ENCODE measurements at regions not wholly inside any gene's neighbourhood (a gene's known extent, or its start where the extent isn't known, plus 50 kb on each side); places are given as distances from the start of the nearest gene placed in this dataset.
"Not testable (repeated sequence)": the region's sequence is repeated elsewhere in the genome, so short reads cannot be mapped to it uniquely, and the experiment has no call there.

GRCh38 chr5:39629946-39630345 is 205.2 kb upstream of the DAB2 start:
- Mint-ChIP-seq H3K36me3 (ENCODE audit: low read depth) (no peaks in the 10 kb centered on the region), H3K4me1 (ENCODE audit: low read depth) (no peaks in the 10 kb centered on the region), H3K27ac (no peak overlapping the region), H3K9me3 (ENCODE audit: insufficient read depth) (no peaks in the 10 kb centered on the region), H3K27me3 (ENCODE audit: low read depth) (peaks cover 20% of the 10 kb centered on the region), H3K4me3 (no peak overlapping the region)
- no peak for DNase-seq
- ChIA-PET POLR2A (no interaction called here), CTCF (no interaction called here)
- ATAC-seq = no peak

GRCh38 chr5:39628348-39628747 is 203.6 kb upstream of the DAB2 start:
- Mint-ChIP-seq H3K9me3 (ENCODE audit: insufficient read depth) (no peaks in the 10 kb centered on the region), H3K27ac (no peak overlapping the region), H3K4me1 (ENCODE audit: low read depth) (no peaks in the 10 kb centered on the region), H3K36me3 (ENCODE audit: low read depth) (no peaks in the 10 kb centered on the region), H3K27me3 (ENCODE audit: low read depth) (peaks cover 23% of the 10 kb centered on the region), H3K4me3 (no peak overlapping the region)
- CTCF ChIA-PET = no interaction called here
- POLR2A ChIA-PET = no interaction called here
- no peak for ATAC-seq
- no peak for DNase-seq

- ATAC-seq (no peak), DNase-seq (no peak)
- no peak overlapping the region for H3K4me3 Mint-ChIP-seq
- ChIA-PET CTCF (no interaction called here), POLR2A (no interaction called here)
- H3K9me3 Mint-ChIP-seq (ENCODE audit: insufficient read depth) = no peaks in the 10 kb centered on the region
- H3K27me3 Mint-ChIP-seq (ENCODE audit: low read depth) = peaks cover 14% of the 10 kb centered on the region
- H3K4me1 Mint-ChIP-seq (ENCODE audit: low read depth) = no peaks in the 10 kb centered on the region
- no peak overlapping the region for H3K27ac Mint-ChIP-seq
- no peaks in the 10 kb centered on the region for H3K36me3 Mint-ChIP-seq (ENCODE audit: low read depth)
These were observed 200.1 kb upstream of the DAB2 start for GRCh38 chr5:39624890-39625289.

- Mint-ChIP-seq H3K4me1 (ENCODE audit: low read depth) (no peaks in the 10 kb centered on the region), H3K9me3 (ENCODE audit: insufficient read depth) (no peaks in the 10 kb centered on the region), H3K27me3 (ENCODE audit: low read depth) (peaks cover 9% of the 10 kb centered on the region), H3K4me3 (no peak overlapping the region), H3K36me3 (ENCODE audit: low read depth) (no peaks in the 10 kb centered on the region), H3K27ac (no peak overlapping the region)
- CTCF ChIA-PET = no interaction called here
- ATAC-seq (no peak), DNase-seq (no peak)
- POLR2A ChIA-PET = no interaction called here
These were observed 199.6 kb upstream of the DAB2 start for GRCh38 chr5:39624268-39624886.

GRCh38 chr5:39623291-39623865 is 198.6 kb upstream of the DAB2 start:
- Mint-ChIP-seq H3K27me3 (ENCODE audit: low read depth) (peaks cover 4% of the 10 kb centered on the region), H3K4me1 (ENCODE audit: low read depth) (no peaks in the 10 kb centered on the region), H3K27ac (no peak overlapping the region), H3K4me3 (no peak overlapping the region), H3K9me3 (ENCODE audit: insufficient read depth) (no peaks in the 10 kb centered on the region), H3K36me3 (ENCODE audit: low read depth) (no peaks in the 10 kb centered on the region)
- no peak for ATAC-seq
- POLR2A ChIA-PET = no interaction called here
- CTCF ChIA-PET = no interaction called here
- DNase-seq = no peak

GRCh38 chr5:39622281-39622680 is 197.5 kb upstream of the DAB2 start:
- Mint-ChIP-seq H3K27ac (no peak overlapping the region), H3K4me3 (no peak overlapping the region), H3K36me3 (ENCODE audit: low read depth) (no peaks in the 10 kb centered on the region), H3K9me3 (ENCODE audit: insufficient read depth) (no peaks in the 10 kb centered on the region), H3K4me1 (ENCODE audit: low read depth) (no peaks in the 10 kb centered on the region), H3K27me3 (ENCODE audit: low read depth) (peaks cover 3% of the 10 kb centered on the region)
- POLR2A ChIA-PET = no interaction called here
- DNase-seq = no peak
- CTCF ChIA-PET = interaction anchor here (0.9 kb wide), 1 partner anchor 23 kb away, joined by 3 read pairs; no protein-coding TSS in a partner anchor
- no peak for ATAC-seq

GRCh38 chr5:39619168-39619818 is 194.5 kb upstream of the DAB2 start:
- ChIA-PET CTCF (no interaction called here), POLR2A (no interaction called here)
- no peaks in the 10 kb centered on the region for H3K9me3 Mint-ChIP-seq (ENCODE audit: insufficient read depth)

GRCh38 chr5:39618391-39618790 is 193.6 kb upstream of the DAB2 start:
- H3K27ac Mint-ChIP-seq = no peak overlapping the region
- H3K4me1 Mint-ChIP-seq (ENCODE audit: low read depth) = no peaks in the 10 kb centered on the region
- H3K9me3 Mint-ChIP-seq (ENCODE audit: insufficient read depth) = no peaks in the 10 kb centered on the region
- CTCF ChIA-PET = no interaction called here
- DNase-seq (no peak), ATAC-seq (no peak)
- H3K36me3 Mint-ChIP-seq (ENCODE audit: low read depth) = no peaks in the 10 kb centered on the region
- H3K27me3 Mint-ChIP-seq (ENCODE audit: low read depth) = no peaks in the 10 kb centered on the region
- H3K4me3 Mint-ChIP-seq = no peak overlapping the region
- POLR2A ChIA-PET = no interaction called here

More at GRCh38 chr5:39619168-39619818, 194.5 kb upstream of the DAB2 start:
- no peak overlapping the region for H3K4me3 Mint-ChIP-seq
- H3K27ac Mint-ChIP-seq = no peak overlapping the region
- no peaks in the 10 kb centered on the region for H3K36me3 Mint-ChIP-seq (ENCODE audit: low read depth)
- DNase-seq (no peak), ATAC-seq (no peak)
- H3K27me3 Mint-ChIP-seq (ENCODE audit: low read depth) = peaks cover under 1% of the 10 kb centered on the region
- H3K4me1 Mint-ChIP-seq (ENCODE audit: low read depth) = no peaks in the 10 kb centered on the region

- H3K9me3 Mint-ChIP-seq (ENCODE audit: insufficient read depth) = no peaks in the 10 kb centered on the region
- no peaks in the 10 kb centered on the region for H3K36me3 Mint-ChIP-seq (ENCODE audit: low read depth)
- ChIA-PET CTCF (no interaction called here), POLR2A (no interaction called here)
- no peaks in the 10 kb centered on the region for H3K4me1 Mint-ChIP-seq (ENCODE audit: low read depth)
- no peak overlapping the region for H3K4me3 Mint-ChIP-seq
- no peak overlapping the region for H3K27ac Mint-ChIP-seq
- H3K27me3 Mint-ChIP-seq (ENCODE audit: low read depth) = no peaks in the 10 kb centered on the region
- ATAC-seq (no peak), DNase-seq (no peak)
These were observed 191.4 kb upstream of the DAB2 start for GRCh38 chr5:39616131-39616530.

- H3K27ac Mint-ChIP-seq; ATAC-seq; H3K27me3 Mint-ChIP-seq (ENCODE audit: low read depth); H3K9me3 Mint-ChIP-seq (ENCODE audit: insufficient read depth); H3K36me3 Mint-ChIP-seq (ENCODE audit: low read depth); H3K4me3 Mint-ChIP-seq; H3K4me1 Mint-ChIP-seq (ENCODE audit: low read depth); DNase-seq; CTCF ChIA-PET; POLR2A ChIA-PET: not testable (repeated sequence)
These were observed 186.3 kb upstream of the DAB2 start for GRCh38 chr5:39611076-39611475.

- H3K4me3 Mint-ChIP-seq = no peak overlapping the region
- H3K27me3 Mint-ChIP-seq (ENCODE audit: low read depth) = peaks cover 14% of the 10 kb centered on the region
- no peak overlapping the region for H3K27ac Mint-ChIP-seq
- no peaks in the 10 kb centered on the region for H3K9me3 Mint-ChIP-seq (ENCODE audit: insufficient read depth)
- no peaks in the 10 kb centered on the region for H3K4me1 Mint-ChIP-seq (ENCODE audit: low read depth)
- ChIA-PET CTCF (no interaction called here), POLR2A (no interaction called here)
- no peaks in the 10 kb centered on the region for H3K36me3 Mint-ChIP-seq (ENCODE audit: low read depth)
- DNase-seq = no peak
- no peak for ATAC-seq
These were observed 183.2 kb upstream of the DAB2 start for GRCh38 chr5:39608024-39608423.

- no peak overlapping the region for H3K27ac Mint-ChIP-seq
- ChIA-PET POLR2A (no interaction called here), CTCF (no interaction called here)
- no peak overlapping the region for H3K4me3 Mint-ChIP-seq
- no peak for DNase-seq
- no peaks in the 10 kb centered on the region for H3K4me1 Mint-ChIP-seq (ENCODE audit: low read depth)
- H3K36me3 Mint-ChIP-seq (ENCODE audit: low read depth) = no peaks in the 10 kb centered on the region
- H3K9me3 Mint-ChIP-seq (ENCODE audit: insufficient read depth) = no peaks in the 10 kb centered on the region
- no peak for ATAC-seq
- H3K27me3 Mint-ChIP-seq (ENCODE audit: low read depth) = peaks cover 14% of the 10 kb centered on the region
These were observed 181.8 kb upstream of the DAB2 start for GRCh38 chr5:39606591-39606990.
